ENCODE measurements at regions not wholly inside any gene's neighbourhood (a gene's known extent, or its start where the extent isn't known, plus 50 kb on each side); places are given as distances from the start of the nearest gene placed in this dataset.

- no peak overlapping the region for H3K4me3 ChIP-seq (ENCODE audit: control insufficient read depth, low read depth, low read length)
- TF ChIP-seq, protein P1, sequence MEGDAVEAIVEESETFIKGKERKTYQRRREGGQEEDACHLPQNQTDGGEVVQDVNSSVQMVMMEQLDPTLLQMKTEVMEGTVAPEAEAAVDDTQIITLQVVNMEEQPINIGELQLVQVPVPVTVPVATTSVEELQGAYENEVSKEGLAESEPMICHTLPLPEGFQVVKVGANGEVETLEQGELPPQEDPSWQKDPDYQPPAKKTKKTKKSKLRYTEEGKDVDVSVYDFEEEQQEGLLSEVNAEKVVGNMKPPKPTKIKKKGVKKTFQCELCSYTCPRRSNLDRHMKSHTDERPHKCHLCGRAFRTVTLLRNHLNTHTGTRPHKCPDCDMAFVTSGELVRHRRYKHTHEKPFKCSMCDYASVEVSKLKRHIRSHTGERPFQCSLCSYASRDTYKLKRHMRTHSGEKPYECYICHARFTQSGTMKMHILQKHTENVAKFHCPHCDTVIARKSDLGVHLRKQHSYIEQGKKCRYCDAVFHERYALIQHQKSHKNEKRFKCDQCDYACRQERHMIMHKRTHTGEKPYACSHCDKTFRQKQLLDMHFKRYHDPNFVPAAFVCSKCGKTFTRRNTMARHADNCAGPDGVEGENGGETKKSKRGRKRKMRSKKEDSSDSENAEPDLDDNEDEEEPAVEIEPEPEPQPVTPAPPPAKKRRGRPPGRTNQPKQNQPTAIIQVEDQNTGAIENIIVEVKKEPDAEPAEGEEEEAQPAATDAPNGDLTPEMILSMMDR (IDR thresholded peaks at IDR 0.05; ENCODE audit: control insufficient read depth, insufficient read depth, low read depth, low read length, missing control alignments) = no peak
- no peak for DNase-seq (ENCODE audit: low read depth)
Observed at GRCh38 chr3:113151461-113152031, 59.8 kb upstream of the BOC start.

- TF ChIP-seq, protein P1 (IDR thresholded peaks at IDR 0.05; ENCODE audit: control insufficient read depth, insufficient read depth, low read depth, low read length, missing control alignments) = no peak
- no peak overlapping the region for H3K4me3 ChIP-seq (ENCODE audit: control insufficient read depth, low read depth, low read length)
- DNase-seq (ENCODE audit: low read depth) = no peak
Observed at GRCh38 chr3:113152849-113153248, 58.5 kb upstream of the BOC start.

DNA sequence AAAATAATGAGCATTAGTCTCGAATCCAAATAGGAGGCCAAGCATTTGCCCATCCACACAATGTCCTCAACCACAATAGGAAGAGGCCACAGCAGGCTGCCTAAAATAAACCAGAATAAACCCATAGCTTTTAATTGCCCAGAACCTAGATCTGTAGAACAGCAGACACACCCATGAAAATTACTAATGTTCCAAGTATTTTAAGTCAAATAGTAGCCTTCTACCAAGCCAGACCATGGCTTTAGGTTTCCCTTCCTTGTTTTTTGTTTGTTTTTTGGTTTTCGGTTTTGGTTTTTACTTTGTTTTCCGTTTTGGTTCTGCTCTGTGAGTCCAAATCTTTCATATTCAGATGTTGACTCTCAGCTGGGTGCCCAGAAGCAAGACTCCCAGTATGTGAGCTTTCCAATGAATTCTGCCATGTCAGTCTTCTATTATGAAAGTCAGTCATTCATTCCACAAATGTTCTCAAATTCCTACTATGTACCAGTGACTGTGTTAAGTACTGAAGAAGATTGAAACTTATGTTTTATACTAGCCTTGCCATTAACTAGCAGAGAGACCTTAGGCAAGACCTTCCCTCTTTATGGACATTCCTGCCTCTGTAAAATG is 57.8 kb upstream of the BOC start:
- DNase-seq (ENCODE audit: low read depth) = no peak

DNA sequence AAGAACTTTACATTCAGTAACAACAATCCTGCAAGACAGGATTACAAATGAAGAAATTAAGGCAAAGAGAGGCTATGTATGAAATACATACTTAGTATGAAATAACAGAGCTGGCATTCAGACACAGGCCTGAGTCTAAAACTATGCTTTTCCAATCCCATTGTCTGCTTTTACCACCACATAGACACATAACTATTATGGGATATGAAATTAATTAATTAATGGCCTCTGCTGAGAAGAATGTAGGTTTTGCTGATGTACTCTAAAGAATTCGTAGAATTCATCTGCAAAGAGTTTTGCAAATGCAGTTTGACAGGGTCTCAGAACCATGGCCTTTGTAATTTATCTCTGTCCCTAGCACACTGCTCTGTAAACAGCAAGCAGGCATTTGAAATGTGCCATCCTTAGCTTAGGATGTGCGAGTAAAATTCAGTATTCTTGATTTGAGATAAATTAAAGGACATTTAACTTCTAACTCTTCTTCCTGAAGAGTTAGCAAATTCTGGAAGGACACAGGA is 54.5 kb upstream of the BOC start:
- H3K4me3 ChIP-seq (ENCODE audit: control insufficient read depth, low read depth, low read length) = no peak overlapping the region
- TF ChIP-seq, protein P1 (IDR thresholded peaks at IDR 0.05; ENCODE audit: control insufficient read depth, insufficient read depth, low read depth, low read length, missing control alignments) = no peak
- no peak for DNase-seq (ENCODE audit: low read depth)

More for the DNA sequence above, 57.8 kb upstream of the BOC start:
- H3K4me3 ChIP-seq (ENCODE audit: control insufficient read depth, low read depth, low read length) = no peak overlapping the region
- TF ChIP-seq, protein P1 (IDR thresholded peaks at IDR 0.05; ENCODE audit: control insufficient read depth, insufficient read depth, low read depth, low read length, missing control alignments) = no peak

DNA sequence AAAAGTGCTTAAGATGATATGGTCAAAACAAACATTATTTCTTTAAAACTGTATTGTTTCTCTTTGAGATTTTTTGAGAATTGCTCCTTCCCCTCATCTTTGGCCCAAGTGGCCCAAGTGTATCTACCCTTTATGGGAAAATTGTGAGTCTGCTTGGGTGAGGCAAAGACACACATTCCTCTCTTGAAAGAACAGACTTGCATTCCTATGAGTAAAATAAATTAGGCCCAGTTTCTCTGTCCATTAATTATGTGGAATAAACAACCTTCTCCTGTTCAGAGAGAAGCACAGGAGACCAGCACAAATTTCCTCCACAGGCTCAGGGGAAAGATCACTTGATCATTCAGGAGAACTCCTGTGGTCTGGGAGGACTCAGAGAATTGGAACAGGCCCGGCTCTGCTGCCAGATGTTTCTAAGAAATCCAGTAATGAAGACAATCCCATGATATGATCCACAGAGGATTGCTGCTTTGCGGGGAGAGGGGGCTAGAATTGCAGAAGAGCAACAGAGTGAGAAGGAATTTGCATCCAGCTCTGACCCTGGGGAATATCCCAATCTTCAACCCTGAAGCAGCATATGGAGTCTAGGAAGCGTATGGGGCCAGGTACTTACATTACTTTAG is 53.8 kb upstream of the BOC start:
- TF ChIP-seq, protein P1 (IDR thresholded peaks at IDR 0.05; ENCODE audit: control insufficient read depth, insufficient read depth, low read depth, low read length, missing control alignments) = no peak
- no peak overlapping the region for H3K4me3 ChIP-seq (ENCODE audit: control insufficient read depth, low read depth, low read length)
- no peak for DNase-seq (ENCODE audit: low read depth)

DNA sequence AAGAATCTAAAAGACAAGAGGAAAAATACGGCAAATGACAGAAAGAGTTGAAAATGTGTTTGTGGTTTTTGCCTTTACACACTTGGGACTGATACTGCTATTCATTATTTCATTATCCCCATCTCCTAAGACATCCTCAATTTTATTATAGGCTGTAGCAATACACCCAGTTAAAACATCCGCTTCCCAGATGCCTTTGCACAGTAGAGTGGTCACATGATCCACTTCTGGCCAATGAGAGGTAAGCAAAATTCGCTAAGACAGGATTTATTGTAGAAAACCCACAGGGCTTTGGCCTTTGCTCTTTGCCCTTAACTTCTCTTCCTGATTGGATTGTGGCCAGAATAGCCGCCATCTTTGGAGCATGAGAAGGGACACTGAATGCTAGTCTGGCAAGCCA is 53.2 kb upstream of the BOC start:
- H3K4me3 ChIP-seq (ENCODE audit: control insufficient read depth, low read depth, low read length) = no peak overlapping the region
- TF ChIP-seq, protein P1 (IDR thresholded peaks at IDR 0.05; ENCODE audit: control insufficient read depth, insufficient read depth, low read depth, low read length, missing control alignments) = no peak

More for the DNA sequence above, 53.2 kb upstream of the BOC start:
- no peak for DNase-seq (ENCODE audit: low read depth)

Measured in AG09309 (cell line).